ENCODE measurements at regions not wholly inside any gene's neighbourhood (a gene's known extent, or its start where the extent isn't known, plus 50 kb on each side); places are given as distances from the start of the nearest gene placed in this dataset.

- POLR2A ChIA-PET = no interaction called here
- no peak for TF ChIP-seq TARDBP (IDR thresholded peaks at IDR 0.05)
- TF ChIP-seq NFRKB (IDR thresholded peaks at IDR 0.05) = no peak
- no peak for TF ChIP-seq FOXA1 (IDR thresholded peaks at IDR 0.05)
- TF ChIP-seq L3MBTL2 (conservative IDR thresholded peaks at IDR 0.05) = no peak
- CTCF ChIA-PET = no interaction called here
- no peak for DNase-seq (ENCODE audit: extremely low spot score)
Measured at GRCh38 chr2:238786379-238786778, 61.5 kb upstream of the TWIST2 start.

DNA sequence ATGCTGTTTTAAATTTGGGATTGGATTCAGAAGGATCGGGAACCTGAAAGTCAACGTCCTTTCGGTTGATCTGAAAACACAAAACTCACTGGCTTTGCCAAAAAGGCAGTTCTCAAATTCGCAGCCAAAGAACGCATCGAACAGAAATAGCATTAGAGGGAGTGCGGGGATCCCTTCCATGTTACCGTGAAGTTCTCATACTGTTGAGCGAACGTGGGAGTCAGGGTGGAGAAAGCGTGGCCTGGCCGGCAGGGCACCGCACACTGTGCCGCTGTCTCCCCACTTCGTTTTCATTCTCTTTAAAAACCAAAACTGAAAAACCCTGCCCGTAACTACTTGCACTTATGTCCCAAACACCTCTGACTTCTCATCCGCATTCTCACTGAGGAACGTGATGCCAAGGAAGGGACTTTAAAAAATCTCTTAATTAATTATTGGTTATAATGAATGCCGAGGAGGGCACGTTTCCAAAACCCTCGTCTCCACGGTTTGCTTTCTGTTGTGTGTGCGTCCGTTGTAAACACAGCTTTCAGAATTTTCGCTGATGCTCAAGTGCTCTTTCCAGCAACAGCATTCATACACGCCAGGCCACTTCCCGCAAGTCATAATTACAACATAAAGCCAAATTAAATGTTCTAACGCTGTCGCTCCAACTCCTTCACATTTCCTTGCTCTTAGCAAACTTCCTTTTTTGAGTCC is 60.9 kb upstream of the TWIST2 start:
- ChIA-PET CTCF (no interaction called here), POLR2A (no interaction called here)
- TF ChIP-seq TARDBP (IDR thresholded peaks at IDR 0.05) (no peak), HDGF (IDR thresholded peaks at IDR 0.05; ENCODE audit: borderline replicate concordance) (no peak), SP1 (IDR thresholded peaks at IDR 0.05) (no peak), CTBP1 (IDR thresholded peaks at IDR 0.05; ENCODE audit: borderline replicate concordance) (no peak), PKNOX1 (IDR thresholded peaks at IDR 0.05) (no peak), ARNT (IDR thresholded peaks at IDR 0.05) (no peak)
- DNase-seq (ENCODE audit: extremely low spot score) = no peak

DNA sequence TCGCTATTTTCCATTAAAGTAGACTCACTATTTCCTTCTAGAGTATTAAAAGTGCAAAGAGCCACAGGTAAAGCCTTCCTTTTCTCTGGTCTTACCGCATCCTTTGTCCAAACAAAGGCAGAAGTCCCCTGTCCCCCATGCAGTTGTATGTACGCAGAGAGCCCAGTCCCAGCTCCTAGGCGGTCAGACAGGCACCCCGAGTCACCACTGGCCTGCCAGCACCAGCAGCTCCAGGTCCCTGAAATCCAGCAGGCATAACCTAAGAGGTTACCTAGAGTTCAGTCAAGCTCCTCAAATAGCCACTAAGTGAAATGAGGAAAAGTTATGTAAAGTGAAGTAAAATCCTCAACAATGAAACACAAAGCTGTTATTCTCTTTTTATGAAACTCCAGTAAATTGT is 60.4 kb upstream of the TWIST2 start:
- ChIA-PET CTCF (interaction anchor here (1.2 kb wide), 1 partner anchor 430 kb away, joined by 4 read pairs; no protein-coding TSS in a partner anchor), POLR2A (no interaction called here)
- no peak for TF ChIP-seq CTBP1 (IDR thresholded peaks at IDR 0.05; ENCODE audit: borderline replicate concordance)
- no peak for TF ChIP-seq L3MBTL2 (conservative IDR thresholded peaks at IDR 0.05)
- TF ChIP-seq HDGF (IDR thresholded peaks at IDR 0.05; ENCODE audit: borderline replicate concordance) = no peak
- no peak for TF ChIP-seq ZNF384 (IDR thresholded peaks at IDR 0.05)
- no peak for TF ChIP-seq TARDBP (IDR thresholded peaks at IDR 0.05)
- TF ChIP-seq FOXM1 (IDR thresholded peaks at IDR 0.05; ENCODE audit: borderline replicate concordance) = no peak
- TF ChIP-seq PKNOX1 (IDR thresholded peaks at IDR 0.05) = no peak
- no peak for TF ChIP-seq FOXA1 (IDR thresholded peaks at IDR 0.05)
- TF ChIP-seq SP1 (IDR thresholded peaks at IDR 0.05) = no peak
- no peak for TF ChIP-seq NFRKB (IDR thresholded peaks at IDR 0.05)
- TF ChIP-seq BHLHE40 (IDR thresholded peaks at IDR 0.05; ENCODE audit: borderline replicate concordance) = no peak
- TF ChIP-seq ARNT (IDR thresholded peaks at IDR 0.05) = no peak
- no peak for TF ChIP-seq SUZ12 (IDR thresholded peaks at IDR 0.05)
- TF ChIP-seq LEF1 (IDR thresholded peaks at IDR 0.05; ENCODE audit: borderline replicate concordance) = no peak
- no peak for TF ChIP-seq ELF4 (IDR thresholded peaks at IDR 0.05)
- no peak for TF ChIP-seq FOXK2 (IDR thresholded peaks at IDR 0.05)
- DNase-seq (ENCODE audit: extremely low spot score) = no peak

- CTCF ChIA-PET = no interaction called here
- POLR2A ChIA-PET = no interaction called here
- TF ChIP-seq FOXK2 (IDR thresholded peaks at IDR 0.05) (no peak), ARNT (IDR thresholded peaks at IDR 0.05) (no peak), NFRKB (IDR thresholded peaks at IDR 0.05) (no peak), ZNF384 (IDR thresholded peaks at IDR 0.05) (no peak), TARDBP (IDR thresholded peaks at IDR 0.05) (no peak)
- no peak for DNase-seq (ENCODE audit: extremely low spot score)
Measured at GRCh38 chr2:238789317-238789806, 58.5 kb upstream of the TWIST2 start.

GRCh38 chr2:238790126-238790832 is 57.6 kb upstream of the TWIST2 start:
- ChIA-PET POLR2A (no interaction called here), CTCF (no interaction called here)
- no peak for DNase-seq (ENCODE audit: extremely low spot score)
- TF ChIP-seq FOXK2 (IDR thresholded peaks at IDR 0.05) (no peak), ARNT (IDR thresholded peaks at IDR 0.05) (no peak), CTBP1 (IDR thresholded peaks at IDR 0.05; ENCODE audit: borderline replicate concordance) (no peak), FOXA1 (IDR thresholded peaks at IDR 0.05) (no peak), SUZ12 (IDR thresholded peaks at IDR 0.05) (no peak), FOXM1 (IDR thresholded peaks at IDR 0.05; ENCODE audit: borderline replicate concordance) (no peak)

DNA sequence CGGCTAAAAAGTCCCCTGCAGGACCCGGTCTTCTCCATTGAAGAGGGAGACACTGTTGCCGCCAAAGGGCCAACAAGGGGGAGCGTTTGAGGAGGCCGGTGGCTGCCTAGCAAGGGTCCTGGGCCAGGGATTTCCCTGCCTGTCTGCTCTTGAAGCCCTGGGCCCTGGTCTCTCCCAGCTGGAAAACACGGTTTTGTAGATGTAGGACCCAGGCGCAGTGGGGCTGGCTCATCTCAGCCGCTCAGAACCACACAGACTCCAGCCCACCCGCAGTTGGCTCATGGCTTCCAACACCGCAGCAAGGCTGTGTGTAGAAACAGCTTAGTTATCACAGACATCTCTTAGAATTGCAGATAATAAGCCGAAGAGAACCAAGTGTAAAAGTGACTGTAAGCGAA is 57.1 kb upstream of the TWIST2 start:
- POLR2A ChIA-PET = no interaction called here
- CTCF ChIA-PET = no interaction called here
- TF ChIP-seq SP1 (IDR thresholded peaks at IDR 0.05) = no peak
- DNase-seq (ENCODE audit: extremely low spot score) = no peak

- TF ChIP-seq HDGF (IDR thresholded peaks at IDR 0.05; ENCODE audit: borderline replicate concordance) = no peak
- TF ChIP-seq LEF1 (IDR thresholded peaks at IDR 0.05; ENCODE audit: borderline replicate concordance) = no peak
- no peak for TF ChIP-seq ARNT (IDR thresholded peaks at IDR 0.05)
- no peak for TF ChIP-seq CTBP1 (IDR thresholded peaks at IDR 0.05; ENCODE audit: borderline replicate concordance)
- TF ChIP-seq PKNOX1 (IDR thresholded peaks at IDR 0.05) = no peak
- no peak for TF ChIP-seq ZNF384 (IDR thresholded peaks at IDR 0.05)
- TF ChIP-seq SP1 (IDR thresholded peaks at IDR 0.05) = no peak
- TF ChIP-seq ELF4 (IDR thresholded peaks at IDR 0.05) = no peak
- CTCF ChIA-PET = no interaction called here
- DNase-seq (ENCODE audit: extremely low spot score) = no peak
- POLR2A ChIA-PET = no interaction called here
Measured at GRCh38 chr2:238791354-238791753, 56.5 kb upstream of the TWIST2 start.
